ENCODE measurements at regions not wholly inside any gene's neighbourhood (a gene's known extent, or its start where the extent isn't known, plus 50 kb on each side); places are given as distances from the start of the nearest gene placed in this dataset.
"Not testable (repeated sequence)": the region's sequence is repeated elsewhere in the genome, so short reads cannot be mapped to it uniquely, and the experiment has no call there.

DNA sequence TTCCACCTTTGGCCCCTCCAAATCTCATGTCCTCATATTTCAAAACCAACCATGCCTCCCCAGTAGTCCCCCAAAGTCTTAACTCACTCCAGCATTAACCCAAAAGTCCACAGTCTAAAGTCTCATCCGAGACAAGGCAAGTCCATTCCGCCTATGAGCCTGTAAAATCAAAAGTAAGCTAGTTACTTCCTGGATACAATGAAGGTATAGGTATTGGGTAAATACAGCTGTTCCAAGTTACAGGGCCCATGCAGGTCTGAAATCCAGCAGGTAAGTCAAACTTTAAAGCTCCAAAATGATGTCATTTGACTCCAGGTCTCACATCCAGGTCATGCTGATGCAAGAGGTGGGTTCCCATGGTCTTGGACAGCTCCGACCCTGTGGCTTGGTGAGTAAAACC is 1640.1 kb upstream of the LRRTM3 start:
- H3K4me3 ChIP-seq (ENCODE audit: insufficient read depth in 1 of 2, low read depth in 1 of 2, low read length in 2 of 2); H3K27me3 ChIP-seq (ENCODE audit: control insufficient read depth in 1 of 2, insufficient read depth in 1 of 2, low read length in 2 of 2); H2BK120ac ChIP-seq (ENCODE audit: low read depth, low read length); DNase-seq; H4K91ac ChIP-seq (ENCODE audit: low read length); H3K14ac ChIP-seq (ENCODE audit: low read length in 2 of 2); H2AK5ac ChIP-seq (ENCODE audit: low read length, severe bottlenecking); H3K9me3 ChIP-seq (ENCODE audit: control insufficient read depth, low read length); H3K4me2 ChIP-seq (ENCODE audit: low read length, poor library complexity, severe bottlenecking); H3K79me1 ChIP-seq (replicated peaks; ENCODE audit: low read length, poor library complexity, severe bottlenecking); H3K18ac ChIP-seq (ENCODE audit: low read depth in 1 of 2, low read length in 2 of 2); H2BK15ac ChIP-seq (ENCODE audit: low read depth, poor library complexity, severe bottlenecking); H3K4me1 ChIP-seq (ENCODE audit: control insufficient read depth, insufficient read depth, low read depth, low read length); H2BK12ac ChIP-seq (ENCODE audit: low read length in 2 of 2); H2AFZ ChIP-seq (ENCODE audit: low read depth, low read length); H4K8ac ChIP-seq (ENCODE audit: low read length); H3K27ac ChIP-seq (ENCODE audit: low read length, poor library complexity, severe bottlenecking); H3K9ac ChIP-seq (ENCODE audit: low read length); H3K23ac ChIP-seq (ENCODE audit: low read length in 2 of 2); H2BK5ac ChIP-seq (ENCODE audit: low read depth, low read length, poor library complexity, severe bottlenecking); H3K36me3 ChIP-seq (ENCODE audit: control insufficient read depth in 1 of 2, insufficient read depth in 2 of 2, low read depth in 1 of 2, low read length in 2 of 2); H3K4ac ChIP-seq (ENCODE audit: low read depth in 1 of 2, low read length in 2 of 2): not testable (repeated sequence)
- WGBS = 86% methylated on average over 2 of the region's 3 CpGs

- no peak overlapping the region for H2AK5ac ChIP-seq (ENCODE audit: low read length, severe bottlenecking)
- no peak overlapping the region for H4K91ac ChIP-seq (ENCODE audit: low read length)
- H3K9ac ChIP-seq (ENCODE audit: low read length) = no peak overlapping the region
- H2BK12ac ChIP-seq (ENCODE audit: low read length in 2 of 2) = no peak overlapping the region
- H3K27me3 ChIP-seq (ENCODE audit: control insufficient read depth in 1 of 2, insufficient read depth in 1 of 2, low read length in 2 of 2) = no peaks in the 10 kb centered on the region
- H2BK15ac ChIP-seq (ENCODE audit: low read depth, poor library complexity, severe bottlenecking) = no peak overlapping the region
- H2BK120ac ChIP-seq (ENCODE audit: low read depth, low read length) = no peak overlapping the region
- H3K9me3 ChIP-seq (ENCODE audit: control insufficient read depth, low read length) = no peaks in the 10 kb centered on the region
- H3K23ac ChIP-seq (ENCODE audit: low read length in 2 of 2) = no peak overlapping the region
- no peak overlapping the region for H3K18ac ChIP-seq (ENCODE audit: low read depth in 1 of 2, low read length in 2 of 2)
- no peak overlapping the region for H2AFZ ChIP-seq (ENCODE audit: low read depth, low read length)
- no peaks in the 10 kb centered on the region for H3K36me3 ChIP-seq (ENCODE audit: control insufficient read depth in 1 of 2, insufficient read depth in 2 of 2, low read depth in 1 of 2, low read length in 2 of 2)
- H3K27ac ChIP-seq (ENCODE audit: low read length, poor library complexity, severe bottlenecking) = no peak overlapping the region
- no peaks in the 10 kb centered on the region for H3K79me1 ChIP-seq (replicated peaks; ENCODE audit: low read length, poor library complexity, severe bottlenecking)
- H2BK5ac ChIP-seq (ENCODE audit: low read depth, low read length, poor library complexity, severe bottlenecking) = no peak overlapping the region
- WGBS = no CpG with 5 or more reads among the region's 1 CpG
- H3K4ac ChIP-seq (ENCODE audit: low read depth in 1 of 2, low read length in 2 of 2) = no peak overlapping the region
- no peak overlapping the region for H3K4me3 ChIP-seq (ENCODE audit: insufficient read depth in 1 of 2, low read depth in 1 of 2, low read length in 2 of 2)
- DNase-seq = peak; percentile 3
- H3K4me1 ChIP-seq (ENCODE audit: control insufficient read depth, insufficient read depth, low read depth, low read length) = no peaks in the 10 kb centered on the region
- no peak overlapping the region for H3K14ac ChIP-seq (ENCODE audit: low read length in 2 of 2)
- H3K4me2 ChIP-seq (ENCODE audit: low read length, poor library complexity, severe bottlenecking) = no peak overlapping the region
- H4K8ac ChIP-seq (ENCODE audit: low read length) = no peak overlapping the region
Measured at GRCh38 chr10:65291286-65291685, 1634.5 kb upstream of the LRRTM3 start.

DNA sequence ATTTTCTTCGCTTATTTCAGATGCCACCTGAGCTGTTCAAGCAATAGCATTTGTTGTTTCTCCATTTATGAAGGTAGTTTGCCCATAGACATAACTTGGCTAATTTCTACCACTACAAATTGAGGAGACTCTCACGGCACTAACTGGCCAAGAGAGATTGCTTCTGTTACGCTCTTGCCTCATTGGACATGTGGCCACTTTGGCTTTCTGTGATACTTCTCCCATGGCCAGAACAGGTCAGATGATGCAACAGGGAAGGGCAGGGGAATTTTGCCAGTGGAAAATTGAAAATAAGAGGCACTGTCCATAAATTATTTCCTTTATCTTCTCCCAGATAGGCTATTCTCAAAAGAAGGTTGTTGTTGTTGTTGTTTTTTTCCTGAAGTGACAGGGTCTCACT is 1633.3 kb upstream of the LRRTM3 start:
- Histone ChIP-seq H3K4me3 (ENCODE audit: insufficient read depth in 1 of 2, low read depth in 1 of 2, low read length in 2 of 2) (no peak overlapping the region), H3K14ac (ENCODE audit: low read length in 2 of 2) (no peak overlapping the region), H2BK120ac (ENCODE audit: low read depth, low read length) (no peak overlapping the region), H2BK15ac (ENCODE audit: low read depth, poor library complexity, severe bottlenecking) (no peak overlapping the region), H3K18ac (ENCODE audit: low read depth in 1 of 2, low read length in 2 of 2) (peak overlapping the region; percentile 23 to 70), H3K4me2 (ENCODE audit: low read length, poor library complexity, severe bottlenecking) (no peak overlapping the region), H2BK12ac (ENCODE audit: low read length in 2 of 2) (peak overlapping the region in 1 of 2 experiments; percentile 96), H3K4me1 (ENCODE audit: control insufficient read depth, insufficient read depth, low read depth, low read length) (no peaks in the 10 kb centered on the region), H3K27ac (ENCODE audit: low read length, poor library complexity, severe bottlenecking) (no peak overlapping the region), H4K8ac (ENCODE audit: low read length) (no peak overlapping the region), H3K79me1 (replicated peaks; ENCODE audit: low read length, poor library complexity, severe bottlenecking) (no peaks in the 10 kb centered on the region), H3K9ac (ENCODE audit: low read length) (no peak overlapping the region), H2AK5ac (ENCODE audit: low read length, severe bottlenecking) (no peak overlapping the region), H3K4ac (ENCODE audit: low read depth in 1 of 2, low read length in 2 of 2) (no peak overlapping the region), H3K27me3 (ENCODE audit: control insufficient read depth in 1 of 2, insufficient read depth in 1 of 2, low read length in 2 of 2) (no peaks in the 10 kb centered on the region), H2AFZ (ENCODE audit: low read depth, low read length) (no peak overlapping the region), H2BK5ac (ENCODE audit: low read depth, low read length, poor library complexity, severe bottlenecking) (no peak overlapping the region), H3K9me3 (ENCODE audit: control insufficient read depth, low read length) (no peaks in the 10 kb centered on the region), H4K91ac (ENCODE audit: low read length) (no peak overlapping the region), H3K23ac (ENCODE audit: low read length in 2 of 2) (no peak overlapping the region), H3K36me3 (ENCODE audit: control insufficient read depth in 1 of 2, insufficient read depth in 2 of 2, low read depth in 1 of 2, low read length in 2 of 2) (no peaks in the 10 kb centered on the region)
- DNase-seq = no peak
- 94% methylated on average over 3 of the region's 3 CpGs for WGBS

GRCh38 chr10:65294329-65294728 is 1631.5 kb upstream of the LRRTM3 start:
- no peak overlapping the region for H3K14ac ChIP-seq (ENCODE audit: low read length in 2 of 2)
- H3K9ac ChIP-seq (ENCODE audit: low read length) = no peak overlapping the region
- H3K79me1 ChIP-seq (replicated peaks; ENCODE audit: low read length, poor library complexity, severe bottlenecking) = no peaks in the 10 kb centered on the region
- no peaks in the 10 kb centered on the region for H3K4me1 ChIP-seq (ENCODE audit: control insufficient read depth, insufficient read depth, low read depth, low read length)
- H2BK12ac ChIP-seq (ENCODE audit: low read length in 2 of 2) = no peak overlapping the region
- H3K18ac ChIP-seq (ENCODE audit: low read depth in 1 of 2, low read length in 2 of 2) = no peak overlapping the region
- no peak overlapping the region for H2BK120ac ChIP-seq (ENCODE audit: low read depth, low read length)
- H3K9me3 ChIP-seq (ENCODE audit: control insufficient read depth, low read length) = no peaks in the 10 kb centered on the region
- no peaks in the 10 kb centered on the region for H3K36me3 ChIP-seq (ENCODE audit: control insufficient read depth in 1 of 2, insufficient read depth in 2 of 2, low read depth in 1 of 2, low read length in 2 of 2)
- no peak overlapping the region for H3K4ac ChIP-seq (ENCODE audit: low read depth in 1 of 2, low read length in 2 of 2)
- H3K4me3 ChIP-seq (ENCODE audit: insufficient read depth in 1 of 2, low read depth in 1 of 2, low read length in 2 of 2) = no peak overlapping the region
- peak; percentile 87 for DNase-seq
- H3K27me3 ChIP-seq (ENCODE audit: control insufficient read depth in 1 of 2, insufficient read depth in 1 of 2, low read length in 2 of 2) = no peaks in the 10 kb centered on the region
- H3K4me2 ChIP-seq (ENCODE audit: low read length, poor library complexity, severe bottlenecking) = no peak overlapping the region
- H2AK5ac ChIP-seq (ENCODE audit: low read length, severe bottlenecking) = no peak overlapping the region
- no peak overlapping the region for H4K8ac ChIP-seq (ENCODE audit: low read length)
- WGBS = 0% methylated on average over 1 of the region's 1 CpG
- H2BK15ac ChIP-seq (ENCODE audit: low read depth, poor library complexity, severe bottlenecking) = no peak overlapping the region
- H3K27ac ChIP-seq (ENCODE audit: low read length, poor library complexity, severe bottlenecking) = no peak overlapping the region
- no peak overlapping the region for H4K91ac ChIP-seq (ENCODE audit: low read length)
- no peak overlapping the region for H3K23ac ChIP-seq (ENCODE audit: low read length in 2 of 2)
- H2BK5ac ChIP-seq (ENCODE audit: low read depth, low read length, poor library complexity, severe bottlenecking) = no peak overlapping the region
- H2AFZ ChIP-seq (ENCODE audit: low read depth, low read length) = no peak overlapping the region

All from mesenchymal stem cell (in vitro differentiated cells and primary cell).